NCI-H187 treated with DMSO at 0.1 percent for 48 hours (cell line): ENCODE measurements at regions not wholly inside any gene's neighbourhood (a gene's known extent, or its start where the extent isn't known, plus 50 kb on each side); places are given as distances from the start of the nearest gene placed in this dataset.
A peak's percentile ranks its signal among the peaks of the same experiment; 100 is the strongest.

Source experiments
- DNase-seq: peaks from one replicate; lab custom pipeline; 2025; lab: John Stamatoyannopoulos, UW

DNA sequence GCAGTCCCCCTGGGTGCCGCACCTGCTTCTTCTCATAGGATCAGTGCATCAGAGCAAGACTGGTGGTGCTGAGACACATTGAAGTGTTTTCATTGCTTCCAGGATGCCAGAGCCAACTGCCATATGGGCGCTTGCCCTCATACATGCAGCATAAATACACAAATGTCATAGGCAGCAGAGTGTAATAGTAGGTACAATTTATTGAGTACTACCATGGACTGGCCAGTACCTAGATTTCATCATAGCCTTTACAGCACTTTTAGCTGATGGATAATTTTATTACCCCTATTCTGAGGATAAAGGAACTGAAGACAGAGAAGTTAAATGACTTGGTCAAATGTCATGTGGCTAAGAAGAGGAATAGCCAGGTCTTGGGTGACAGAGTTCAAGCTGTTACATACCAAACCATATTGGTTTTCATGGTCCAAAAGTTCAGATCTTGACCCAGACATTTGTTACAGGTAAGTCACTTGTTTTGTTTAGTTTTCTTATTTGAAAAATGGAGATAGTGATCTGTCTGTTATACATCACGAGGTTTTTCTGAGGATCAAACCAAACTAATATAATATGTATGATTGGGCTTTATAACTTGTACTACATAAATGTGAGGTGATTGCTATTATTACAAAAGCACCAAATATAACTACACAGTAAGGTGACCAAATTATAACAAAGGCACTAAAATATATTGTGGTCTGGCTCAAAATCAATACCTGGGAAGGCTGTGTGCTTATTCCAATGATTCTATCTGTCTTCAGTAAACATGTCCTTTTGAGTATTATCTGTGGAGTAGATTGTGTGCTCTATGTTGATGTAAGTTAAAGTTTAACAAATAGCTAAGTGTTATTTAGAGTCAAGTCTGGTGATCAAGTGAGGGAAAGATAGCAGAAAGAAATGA lies 151.9 kb upstream of the CYRIA start:
- DNase-seq: no peak

DNA sequence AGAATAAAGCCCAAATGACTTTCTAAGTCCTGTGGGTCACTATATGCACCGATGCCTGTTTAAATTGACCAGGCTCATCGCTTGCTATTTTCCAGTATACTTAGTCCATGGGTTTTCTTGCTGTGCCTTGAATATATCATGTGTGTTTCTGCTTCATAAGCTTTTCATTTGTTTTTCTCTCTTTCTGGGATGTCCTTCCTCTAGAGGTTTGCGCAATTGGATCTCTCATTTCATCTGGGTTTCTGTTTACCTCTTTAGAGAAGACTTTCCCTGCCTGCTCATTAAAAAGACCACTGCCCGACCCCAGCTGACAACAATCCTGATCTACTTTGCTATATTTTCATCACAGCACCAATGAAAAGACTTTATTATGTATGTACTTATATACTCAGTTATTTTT lies 150.9 kb upstream of the CYRIA start:
- DNase-seq: no peak

DNA sequence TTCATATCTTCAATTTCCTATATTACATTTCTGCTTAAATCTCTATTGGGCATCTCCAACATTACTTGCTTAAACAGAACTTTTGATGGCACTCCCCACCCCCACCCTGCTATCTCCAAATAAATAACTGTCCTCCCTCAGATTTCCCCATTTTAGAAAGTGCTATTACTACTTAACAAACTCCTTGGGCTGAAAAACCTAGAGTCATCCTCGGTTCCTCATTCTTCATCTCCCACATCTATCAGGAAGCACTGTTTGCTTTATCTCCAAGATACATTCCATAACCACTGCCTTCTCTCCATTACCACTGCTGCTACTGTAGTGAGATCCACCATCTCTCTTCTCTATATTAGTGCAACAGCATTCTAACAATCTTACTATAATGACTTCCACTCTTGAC lies 150.4 kb upstream of the CYRIA start:
- no peak for DNase-seq

DNA sequence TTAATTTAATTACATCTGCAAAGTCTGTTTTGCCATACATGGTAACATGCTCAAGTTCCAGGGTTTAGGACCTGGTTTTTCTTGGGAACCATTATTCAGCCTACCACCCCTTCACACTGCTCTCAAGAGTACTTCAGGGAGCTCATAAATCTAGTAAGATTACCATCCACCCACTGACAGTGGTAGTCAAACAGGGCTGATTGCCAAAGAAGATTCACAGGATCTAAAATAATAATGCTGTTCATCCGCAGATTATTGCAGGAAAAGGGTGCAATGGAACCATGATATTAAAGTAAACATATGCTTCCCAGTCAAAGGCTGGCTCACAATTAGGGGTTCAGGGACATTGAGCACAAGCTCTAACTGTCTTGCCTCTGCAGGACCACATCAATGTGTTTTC lies 148.0 kb upstream of the CYRIA start:
- DNase-seq: no peak

DNA sequence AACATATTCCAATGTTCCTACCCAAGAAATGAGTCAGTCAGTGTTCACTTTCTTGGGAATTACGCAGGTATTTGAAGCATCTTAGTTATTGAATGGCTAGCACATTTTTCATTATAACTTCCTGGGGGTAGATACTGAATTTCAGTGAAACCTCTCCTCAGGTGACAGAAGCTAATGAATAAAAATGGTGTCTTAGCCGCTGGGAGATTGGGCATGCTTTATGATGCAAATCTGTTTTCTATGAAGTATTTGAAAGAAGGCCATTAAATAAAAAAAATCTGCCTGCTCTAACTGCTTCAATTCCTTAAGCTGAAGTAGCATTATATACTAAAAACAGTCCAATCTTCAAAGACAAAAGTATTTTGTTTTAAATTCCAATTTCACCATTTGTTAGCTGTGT lies 132.8 kb upstream of the CYRIA start:
- no peak for DNase-seq

DNA sequence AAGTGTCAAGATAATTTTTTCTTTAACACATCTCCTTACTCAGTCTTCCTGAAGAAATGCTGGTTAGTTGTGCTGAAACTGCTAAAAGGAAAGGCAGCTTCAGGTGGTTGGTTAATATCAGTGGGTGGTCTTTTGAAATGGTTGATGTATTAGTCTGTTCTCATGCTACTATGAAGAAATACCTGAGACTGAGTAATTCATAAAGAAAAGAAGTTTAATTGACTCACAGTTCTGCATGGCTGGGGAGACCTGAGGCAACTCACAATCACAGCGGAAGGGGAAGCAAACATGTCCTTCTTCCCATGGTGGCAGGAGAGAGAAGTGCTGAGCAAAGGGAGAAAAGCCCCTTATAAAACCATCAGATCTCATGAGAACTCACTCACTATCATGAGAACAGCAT lies 125.9 kb upstream of the CYRIA start:
- DNase-seq: no peak

DNA sequence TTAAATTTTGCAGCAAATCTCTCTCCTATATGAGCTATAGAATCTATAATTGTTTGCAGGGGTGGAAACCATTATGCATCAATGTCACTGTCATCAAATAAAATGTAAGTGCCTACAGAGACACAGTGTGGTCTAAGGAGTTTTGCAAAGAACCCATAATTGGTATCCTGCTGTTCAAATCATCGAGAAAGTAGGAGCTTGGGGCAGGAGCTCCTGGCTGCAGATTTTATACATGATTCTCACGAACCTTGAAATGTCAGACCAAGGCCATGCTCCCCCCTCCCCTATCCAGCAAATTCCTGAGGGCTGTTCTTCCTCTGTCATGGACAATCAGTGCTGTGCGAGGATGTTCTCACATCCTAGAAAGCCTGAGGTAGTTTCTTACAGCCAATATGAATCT lies 119.5 kb upstream of the CYRIA start:
- DNase-seq: no peak

DNA sequence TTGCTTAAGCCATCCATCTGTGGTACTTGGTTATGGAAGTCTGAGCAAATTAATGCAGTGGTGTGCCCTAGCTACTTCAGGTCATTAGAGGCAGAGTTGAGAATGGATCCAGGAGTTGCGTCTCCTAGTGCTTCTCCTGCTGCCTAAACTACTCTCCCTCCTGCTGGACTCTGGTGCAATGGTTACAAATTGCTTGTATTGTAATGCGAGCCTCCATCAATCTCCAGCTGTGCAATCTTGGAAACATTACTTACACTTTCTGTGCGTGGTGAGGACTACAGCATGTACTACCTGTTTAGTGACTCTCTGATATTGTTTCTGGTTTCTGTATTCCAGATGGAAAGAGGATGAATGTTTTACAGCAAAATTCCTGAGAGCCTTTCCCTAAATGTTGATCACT lies 119.0 kb upstream of the CYRIA start:
- DNase-seq: no peak

DNA sequence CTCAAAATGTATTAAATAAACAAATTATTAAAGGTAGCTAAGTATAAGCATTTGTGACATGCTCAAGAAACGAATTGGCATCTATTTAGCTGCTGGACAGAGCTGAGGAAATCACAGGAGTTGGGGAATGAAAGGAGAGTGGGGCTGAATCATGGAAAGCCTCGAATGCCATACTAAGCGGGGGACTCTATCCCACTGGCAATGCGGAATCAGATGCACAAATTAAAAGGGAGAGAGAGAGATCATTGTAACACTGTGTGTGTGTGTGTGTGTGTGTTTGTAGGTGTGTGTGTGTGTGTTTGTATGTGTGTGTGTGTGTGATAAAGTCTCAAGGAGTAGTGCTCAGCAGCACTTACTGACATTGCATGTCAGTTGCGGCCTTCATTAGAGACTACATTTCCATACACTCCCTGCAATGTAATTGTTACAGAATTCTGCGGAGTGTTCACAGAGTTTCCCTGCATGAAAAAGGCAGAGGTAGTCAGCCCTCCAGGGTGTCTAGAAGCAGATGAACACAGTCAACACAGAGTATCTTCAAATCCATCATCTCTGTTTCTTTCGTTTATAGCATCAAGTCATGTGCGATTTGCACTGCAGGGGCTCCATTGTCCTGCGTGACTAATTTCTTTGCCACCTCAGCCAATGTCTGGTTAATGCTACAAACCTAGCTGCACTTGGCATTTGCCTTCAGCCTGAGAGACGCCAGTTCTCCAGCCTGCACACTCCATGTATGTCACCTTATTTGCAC lies 111.7 kb upstream of the CYRIA start:
- no peak for DNase-seq

DNA sequence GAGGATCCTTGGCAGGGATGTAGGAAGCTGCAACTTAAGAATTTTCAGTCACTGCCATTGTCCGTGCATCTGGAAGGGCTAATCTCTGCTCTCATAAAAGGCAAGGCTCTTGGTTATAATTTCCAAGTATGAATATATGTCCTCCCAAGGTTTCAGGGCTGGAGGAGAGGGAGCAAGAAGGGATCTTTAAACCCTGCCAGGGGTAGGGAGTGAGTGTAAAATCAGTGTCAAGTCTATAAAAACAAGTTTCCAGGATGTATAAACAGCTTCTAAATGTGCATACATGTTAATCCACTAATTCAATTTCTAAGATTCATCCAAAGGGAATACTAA lies 110.2 kb upstream of the CYRIA start:
- no peak for DNase-seq

DNA sequence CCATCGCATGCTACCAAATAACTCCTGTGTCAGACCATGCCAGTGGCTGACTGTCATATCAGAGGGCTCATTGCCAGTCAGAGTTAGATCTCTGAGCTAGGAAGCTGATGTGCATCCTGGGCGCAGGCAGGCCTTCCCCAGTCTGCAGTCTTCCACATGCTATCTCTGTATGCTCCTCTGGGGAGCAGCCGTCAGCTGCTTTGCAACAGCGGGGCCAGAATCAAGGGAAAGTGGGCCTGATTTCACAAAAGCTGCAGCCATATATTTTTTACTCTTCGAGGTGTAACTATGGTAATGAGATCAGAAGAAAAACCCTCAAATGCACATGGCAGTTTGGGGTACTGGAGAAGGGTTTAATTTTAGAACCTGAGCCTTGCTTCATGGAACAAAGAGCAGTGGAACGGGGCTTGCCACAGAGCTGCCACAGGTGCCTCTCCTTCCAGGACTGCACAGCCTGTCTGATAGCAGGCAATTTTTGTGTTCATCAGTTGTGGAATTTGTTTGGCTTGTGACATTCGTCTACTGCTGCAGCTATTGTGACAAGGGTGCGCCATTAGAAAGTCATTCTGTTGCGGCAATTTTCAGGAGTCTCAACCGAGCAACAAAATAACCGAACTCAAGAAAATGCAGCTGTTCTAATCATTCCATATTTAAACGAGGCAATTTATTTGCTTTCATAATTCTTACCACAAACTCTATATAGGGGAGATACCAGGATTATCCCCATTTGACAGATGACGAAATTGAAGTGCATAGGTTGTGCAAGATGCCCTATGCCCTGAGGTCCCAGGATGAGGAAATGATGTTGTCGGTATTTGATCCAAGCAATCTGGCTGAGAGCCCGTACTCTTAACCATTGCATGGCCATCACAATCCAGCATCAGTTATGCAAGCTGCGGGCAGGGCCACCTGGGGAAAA lies 109.6 kb upstream of the CYRIA start:
- DNase-seq: no peak

DNA sequence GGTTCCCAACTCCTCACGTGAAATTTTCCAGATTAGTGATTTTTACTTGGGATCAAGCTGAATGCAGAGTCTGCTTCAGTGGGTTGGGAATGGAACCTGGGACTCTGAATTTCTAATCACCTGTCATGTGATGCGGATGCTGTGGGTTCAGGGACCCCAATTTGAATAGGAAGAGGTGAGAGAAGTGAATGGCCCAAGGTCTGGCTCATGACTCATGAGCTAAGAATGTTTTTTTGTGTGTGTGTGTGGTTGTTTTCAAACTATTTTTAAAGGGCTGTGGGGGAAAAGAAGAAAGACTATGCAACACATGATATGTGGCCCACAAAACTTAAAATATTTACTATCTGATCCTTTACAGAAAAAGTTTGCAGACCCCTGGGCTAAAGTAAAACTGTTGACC lies 108.5 kb upstream of the CYRIA start:
- DNase-seq: no peak

DNA sequence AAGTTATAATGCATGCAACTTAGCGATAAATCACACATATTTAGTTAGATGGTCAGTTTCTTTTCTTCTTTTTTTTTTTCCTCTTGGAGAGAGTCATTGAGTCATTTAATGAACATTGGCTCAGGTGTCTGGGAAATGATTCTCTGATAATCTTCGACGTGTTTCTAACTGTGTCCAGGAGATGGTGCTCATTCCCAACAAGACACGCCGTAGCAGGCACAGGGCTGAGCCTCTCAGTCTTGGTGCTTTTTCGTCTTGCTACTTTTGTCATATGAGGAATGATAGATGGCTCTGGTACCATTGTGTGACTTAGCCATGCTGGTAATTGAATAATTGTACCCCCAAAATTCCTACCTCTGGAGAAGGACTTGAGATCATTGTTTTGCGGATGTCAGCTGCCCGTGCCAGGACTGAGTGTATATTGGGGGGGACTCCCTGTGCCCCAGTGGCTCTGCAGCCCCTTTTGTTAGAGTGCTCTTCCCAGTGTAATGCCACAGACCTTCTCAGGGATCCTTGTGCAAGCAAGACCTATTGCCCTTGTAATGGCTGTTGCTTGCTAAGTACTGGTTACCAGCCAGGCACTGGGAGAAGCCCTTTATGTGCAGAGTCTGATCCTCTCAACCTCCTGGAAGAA lies 107.6 kb upstream of the CYRIA start:
- DNase-seq: no peak

DNA sequence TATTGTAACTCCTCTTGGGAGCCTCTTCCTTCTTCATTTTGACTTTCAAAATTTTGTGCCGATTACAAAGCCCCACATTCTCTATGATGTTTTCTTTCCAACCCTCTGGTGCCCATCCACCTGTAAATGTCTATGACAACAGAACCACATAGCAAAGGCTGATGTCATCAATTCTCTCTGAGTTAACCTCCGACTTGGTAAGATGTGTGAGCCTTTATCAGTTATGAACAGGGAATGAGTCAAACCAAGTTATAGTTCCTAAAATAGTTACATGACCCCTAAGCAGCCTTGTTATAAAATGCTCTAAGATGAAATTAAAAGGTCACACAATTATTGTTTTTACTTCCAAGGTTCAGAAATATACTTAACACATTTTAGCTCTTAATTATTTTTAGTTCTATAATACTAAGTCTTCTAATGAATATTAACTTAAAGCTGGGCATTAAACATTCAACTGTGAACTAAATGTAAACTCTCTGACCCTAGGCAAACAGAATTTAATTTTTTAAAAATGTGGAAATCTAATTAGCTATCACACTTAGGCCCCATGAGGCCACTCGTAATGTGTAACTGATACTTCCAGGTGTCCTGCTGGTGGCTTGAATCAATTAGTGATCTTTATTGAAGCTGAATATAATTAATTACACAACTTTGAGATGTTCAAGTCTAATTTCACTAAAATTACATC lies 102.3 kb upstream of the CYRIA start:
- DNase-seq: no peak

DNA sequence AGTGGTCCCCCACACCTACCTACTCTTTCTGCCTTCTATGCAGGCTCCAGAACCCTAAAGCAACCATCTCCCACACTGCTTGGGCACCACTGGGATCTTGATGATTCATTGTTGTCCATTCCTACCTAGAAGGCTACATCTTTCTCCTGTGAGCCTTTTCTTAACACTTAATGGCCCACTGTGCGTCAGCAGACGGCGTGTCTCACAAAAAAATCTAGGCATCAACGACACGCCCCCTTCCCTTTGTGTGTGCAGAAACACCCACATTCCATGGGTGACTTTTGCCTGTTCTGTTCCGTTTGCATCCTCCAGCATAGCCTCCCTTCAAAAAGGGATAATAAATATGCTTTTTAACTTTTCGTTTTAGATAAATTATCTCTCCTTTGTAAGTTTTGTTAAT lies 99.7 kb upstream of the CYRIA start:
- DNase-seq: no peak

DNA sequence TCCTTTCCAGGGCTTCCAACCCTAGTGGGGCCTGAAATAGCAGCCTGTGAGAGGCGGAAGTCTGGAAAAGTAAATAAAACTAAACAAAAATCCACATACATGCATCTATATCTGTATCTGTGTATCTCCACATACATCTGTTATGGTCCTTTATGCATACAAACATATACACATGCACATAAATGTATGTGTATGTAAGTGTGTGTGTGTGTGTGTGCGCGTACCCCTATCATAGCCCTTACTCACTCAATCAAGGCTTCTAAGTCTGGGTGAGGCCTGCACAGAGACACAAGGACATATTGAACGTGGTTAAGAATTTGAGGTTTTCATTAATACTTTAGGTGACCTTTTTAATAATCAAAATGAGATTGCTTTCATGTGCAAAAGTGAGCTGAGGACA lies 98.9 kb upstream of the CYRIA start:
- DNase-seq: no peak

DNA sequence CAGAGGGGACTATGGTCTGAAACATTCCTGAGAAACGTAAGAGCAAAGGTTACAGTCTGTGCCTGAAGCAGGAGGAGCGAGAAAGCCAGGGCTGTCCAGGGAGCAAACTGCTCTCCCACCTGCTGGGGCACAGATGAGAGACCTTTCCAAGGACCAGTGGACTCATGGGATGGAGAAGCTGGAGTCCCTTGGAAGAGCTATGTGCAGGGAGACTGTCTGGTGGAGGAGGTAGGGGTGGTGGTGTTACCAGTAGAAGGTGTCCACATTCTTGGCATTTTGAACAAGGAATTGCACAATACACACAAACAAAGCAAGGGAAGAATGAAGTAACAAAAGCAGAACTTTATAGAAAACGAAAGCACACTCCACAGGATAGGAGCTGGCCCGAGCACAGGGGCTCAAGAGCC lies 97.9 kb upstream of the CYRIA start:
- no peak for DNase-seq

DNA sequence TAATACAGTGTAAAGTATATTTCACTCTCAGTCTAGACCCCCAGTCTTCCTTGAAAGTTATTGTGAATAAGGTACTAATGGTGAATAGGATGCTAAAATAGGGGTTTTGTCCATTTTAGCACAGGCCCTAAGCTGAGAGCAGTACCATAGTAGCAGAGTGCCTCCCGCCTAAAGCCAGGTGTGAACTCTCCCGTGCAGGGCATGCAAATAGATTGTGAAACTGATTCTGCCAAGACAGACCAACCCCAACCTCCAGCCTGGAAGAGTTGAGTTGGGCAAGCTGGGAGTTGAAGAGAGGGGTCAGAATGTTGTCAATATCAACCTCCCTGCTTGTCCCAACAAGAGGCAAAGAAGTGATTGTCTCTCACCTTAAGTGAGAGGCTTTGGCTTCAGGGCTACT lies 97.4 kb upstream of the CYRIA start:
- no peak for DNase-seq

DNA sequence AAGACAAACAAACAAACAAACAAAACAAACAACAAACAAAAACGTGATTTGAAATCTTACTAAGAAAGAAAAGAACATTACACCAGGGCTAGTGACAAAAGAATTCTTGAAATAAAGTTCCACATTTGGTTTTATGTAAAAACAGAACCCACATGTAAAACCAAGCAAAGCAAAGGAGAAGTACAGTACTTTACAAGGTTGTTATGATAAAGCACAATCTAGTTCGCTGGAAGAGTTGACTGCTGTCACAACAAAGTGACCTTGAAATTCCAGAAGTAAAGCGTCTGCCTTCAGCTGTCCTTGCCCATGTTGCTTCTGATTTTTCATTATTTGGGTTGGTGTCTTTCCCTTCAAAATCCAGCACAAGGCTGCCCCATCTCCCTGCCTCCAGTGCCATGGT lies 94.8 kb upstream of the CYRIA start:
- DNase-seq: no peak

DNA sequence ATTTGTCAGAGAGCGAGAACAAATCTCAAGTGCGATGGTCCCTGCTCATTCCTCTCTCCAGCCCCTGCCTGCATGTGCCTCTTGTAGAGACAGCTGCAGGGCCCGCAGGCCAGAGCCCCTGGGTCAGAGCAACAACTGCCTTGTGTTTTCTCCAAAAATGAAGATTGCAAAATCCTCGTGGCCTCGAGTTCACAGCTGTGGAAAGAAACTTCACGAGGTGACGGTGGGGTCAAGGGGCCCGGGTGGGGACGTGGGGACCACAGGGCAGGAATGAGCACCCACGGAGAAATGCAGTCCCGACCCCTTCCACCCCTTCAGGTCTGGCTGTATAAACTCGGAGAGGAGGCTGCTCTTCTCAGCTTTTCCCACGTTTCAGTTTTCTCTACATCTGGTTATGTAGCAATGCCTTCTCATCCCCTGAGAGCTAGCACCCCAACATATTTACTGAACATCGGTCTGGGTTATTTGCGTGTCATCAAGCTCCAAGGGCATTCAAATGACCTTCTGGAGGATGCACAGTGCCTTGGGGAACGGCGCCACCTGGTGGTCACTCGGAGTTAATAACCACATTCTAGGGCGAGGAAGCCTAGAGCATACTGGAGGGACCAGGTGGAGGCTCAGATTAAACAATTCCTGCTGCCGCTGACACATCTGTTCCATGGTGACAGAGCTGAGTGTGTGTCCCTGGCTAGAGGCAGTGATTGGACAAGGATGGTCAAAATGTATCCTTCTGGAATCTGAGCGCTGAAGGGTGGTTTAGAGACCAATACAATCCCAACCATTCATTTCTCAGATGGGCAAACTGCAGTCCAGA lies 91.4 kb upstream of the CYRIA start:
- DNase-seq: peak; percentile 82

DNA sequence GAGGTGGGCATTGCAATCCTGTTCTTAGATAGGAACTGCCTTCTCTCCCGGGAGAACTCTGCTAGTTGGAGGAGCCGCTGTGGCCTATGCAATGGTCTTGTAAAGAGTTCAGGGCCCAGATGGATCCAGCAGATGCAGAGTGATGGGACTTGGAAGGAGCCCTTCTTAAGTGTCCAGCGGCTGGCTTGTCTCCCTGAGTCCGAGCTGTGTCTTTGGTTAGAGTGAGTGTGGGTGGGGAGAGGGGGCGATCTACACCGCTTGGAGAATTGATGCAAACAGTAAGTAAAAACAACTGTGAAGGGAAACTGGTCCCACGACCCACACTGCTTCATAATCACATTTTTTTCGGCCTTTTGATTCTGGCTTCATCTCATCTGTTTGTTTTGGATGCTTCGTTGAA lies 89.8 kb upstream of the CYRIA start:
- DNase-seq: no peak
